Left ventricle myocardium inferior (tissue), 1 donor: ENCODE measurements at regions not wholly inside any gene's neighbourhood (a gene's known extent, or its start where the extent isn't known, plus 50 kb on each side); places are given as distances from the start of the nearest gene placed in this dataset.

Experiments used
- DNase-seq: peaks from one replicate; pipeline ENCODE4 v3.0.0-alpha.2; 2020
- H3K27ac ChIP-seq: fragments of 200-600 bp; replicated peaks from 2 replicates; pipeline ENCODE4 v1.8.0; 2021
- H3K27me3 ChIP-seq: fragments of 200-600 bp; 2 replicates; pipeline ENCODE4 v1.8.0; 2021; ENCODE audit warnings: low read depth
- H3K36me3 ChIP-seq: fragments of 200-600 bp; 2 replicates; pipeline ENCODE4 v1.8.0; 2021
- H3K4me1 ChIP-seq: fragments of 200-600 bp; 2 replicates; pipeline ENCODE4 v1.8.0; 2021
- H3K4me3 ChIP-seq: fragments of 200-600 bp; 2 replicates; pipeline ENCODE4 v1.8.0; 2021; ENCODE audit warnings: mild to moderate bottlenecking, moderate library complexity
- H3K9me3 ChIP-seq: fragments of 200-600 bp; replicated peaks from 2 replicates; pipeline ENCODE4 v1.8.0; 2021
- intact Hi-C: fragments of 100-400 bp; cut with micrococcal nuclease; formaldehyde crosslinking; loops from one replicate; pipeline ENCODE4 v1.11.0; 2022
- TF ChIP-seq, protein P1 (sequence below): fragments of 200-600 bp; IDR thresholded peaks from 2 replicates; pipeline ENCODE4 v1.8.0; 2021; ENCODE audit warnings: antibody characterized with exemption, mild to moderate bottlenecking, borderline replicate concordance
- donor health status: DM: no; HTN: yes; CAD: no; lungs with severe emphysema.

DNA sequence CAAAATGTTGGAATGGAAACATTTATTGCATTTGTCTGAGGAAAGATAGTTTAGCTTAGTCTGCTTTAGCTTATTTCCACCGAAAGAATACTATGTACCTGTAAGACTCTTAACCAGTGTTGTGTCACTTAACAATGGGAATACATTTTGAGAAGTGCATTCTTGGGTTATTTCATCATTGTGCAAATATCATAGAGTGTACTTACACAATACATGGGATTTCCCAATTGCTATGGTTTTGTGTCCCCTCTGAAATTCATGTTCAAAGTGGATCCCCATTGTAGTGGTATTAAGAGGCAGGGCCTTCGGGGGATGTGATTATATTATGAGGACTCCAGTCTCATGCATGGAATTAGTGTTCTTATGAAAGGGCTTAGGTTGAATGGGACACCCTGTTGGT lies 249.4 kb upstream of the UBE2E3 start:
- H3K27ac ChIP-seq = no peak overlapping the region
- H3K27me3 ChIP-seq = no peaks in the 10 kb centered on the region

DNA sequence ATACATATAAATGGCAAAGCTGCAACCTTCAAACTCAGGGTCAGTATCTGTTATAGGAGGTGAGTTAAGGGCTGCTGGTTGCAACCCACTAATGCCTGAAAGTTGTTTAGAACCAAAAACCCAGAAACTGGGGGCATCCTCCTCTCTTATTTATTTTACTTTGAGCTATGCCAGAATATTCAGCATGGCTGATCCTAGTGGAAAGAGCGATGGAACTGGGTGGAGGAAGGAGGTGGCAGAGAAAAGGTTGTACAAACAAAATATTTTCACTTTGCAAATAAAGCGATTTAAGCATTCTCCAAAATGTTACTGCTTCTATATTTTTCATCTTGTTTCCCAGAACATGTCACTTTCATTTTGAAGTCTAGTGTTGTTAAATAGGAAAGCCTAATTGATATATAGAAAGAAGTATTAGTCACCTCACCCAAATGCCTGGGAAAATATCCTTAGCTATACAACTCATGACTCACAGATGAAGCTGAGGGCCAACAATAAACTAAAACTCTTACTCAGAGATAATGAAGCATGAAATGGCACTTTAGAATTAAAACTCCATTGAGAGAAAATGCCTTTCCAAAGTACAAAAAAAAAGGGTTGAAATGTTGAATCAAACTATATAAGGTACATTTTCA lies 251.4 kb upstream of the UBE2E3 start:
- Histone ChIP-seq H3K36me3 (no peaks in the 10 kb centered on the region), H3K27me3 (no peaks in the 10 kb centered on the region), H3K4me3 (no peak overlapping the region), H3K27ac (no peak overlapping the region), H3K9me3 (no peaks in the 10 kb centered on the region), H3K4me1 (no peaks in the 10 kb centered on the region)
- no peak for DNase-seq
- intact Hi-C loops = no loop called here
- TF ChIP-seq, protein P1, sequence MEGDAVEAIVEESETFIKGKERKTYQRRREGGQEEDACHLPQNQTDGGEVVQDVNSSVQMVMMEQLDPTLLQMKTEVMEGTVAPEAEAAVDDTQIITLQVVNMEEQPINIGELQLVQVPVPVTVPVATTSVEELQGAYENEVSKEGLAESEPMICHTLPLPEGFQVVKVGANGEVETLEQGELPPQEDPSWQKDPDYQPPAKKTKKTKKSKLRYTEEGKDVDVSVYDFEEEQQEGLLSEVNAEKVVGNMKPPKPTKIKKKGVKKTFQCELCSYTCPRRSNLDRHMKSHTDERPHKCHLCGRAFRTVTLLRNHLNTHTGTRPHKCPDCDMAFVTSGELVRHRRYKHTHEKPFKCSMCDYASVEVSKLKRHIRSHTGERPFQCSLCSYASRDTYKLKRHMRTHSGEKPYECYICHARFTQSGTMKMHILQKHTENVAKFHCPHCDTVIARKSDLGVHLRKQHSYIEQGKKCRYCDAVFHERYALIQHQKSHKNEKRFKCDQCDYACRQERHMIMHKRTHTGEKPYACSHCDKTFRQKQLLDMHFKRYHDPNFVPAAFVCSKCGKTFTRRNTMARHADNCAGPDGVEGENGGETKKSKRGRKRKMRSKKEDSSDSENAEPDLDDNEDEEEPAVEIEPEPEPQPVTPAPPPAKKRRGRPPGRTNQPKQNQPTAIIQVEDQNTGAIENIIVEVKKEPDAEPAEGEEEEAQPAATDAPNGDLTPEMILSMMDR = no peak

More for the DNA sequence above, 249.4 kb upstream of the UBE2E3 start:
- TF ChIP-seq, protein P1 = no peak
- Histone ChIP-seq H3K36me3 (no peaks in the 10 kb centered on the region), H3K9me3 (no peaks in the 10 kb centered on the region), H3K4me1 (no peaks in the 10 kb centered on the region), H3K4me3 (no peak overlapping the region)
- intact Hi-C loops = no loop called here
- no peak for DNase-seq

GRCh38 chr2:180723712-180724111 lies 256.7 kb upstream of the UBE2E3 start:
- no peaks in the 10 kb centered on the region for H3K27me3 ChIP-seq
- intact Hi-C loops = no loop called here
- no peak overlapping the region for H3K4me3 ChIP-seq
- no peaks in the 10 kb centered on the region for H3K36me3 ChIP-seq
- TF ChIP-seq, protein P1 = no peak
- H3K27ac ChIP-seq = no peak overlapping the region
- no peaks in the 10 kb centered on the region for H3K9me3 ChIP-seq
- no peaks in the 10 kb centered on the region for H3K4me1 ChIP-seq
- no peak for DNase-seq

- Histone ChIP-seq H3K4me1 (no peaks in the 10 kb centered on the region), H3K27ac (no peak overlapping the region), H3K27me3 (peaks cover 1% of the 10 kb centered on the region), H3K36me3 (no peaks in the 10 kb centered on the region), H3K9me3 (no peaks in the 10 kb centered on the region), H3K4me3 (no peak overlapping the region)
- DNase-seq = no peak
- TF ChIP-seq, protein P1 = no peak
- intact Hi-C loops = no loop called here
These were observed 257.7 kb upstream of the UBE2E3 start for GRCh38 chr2:180722551-180723239.

DNA sequence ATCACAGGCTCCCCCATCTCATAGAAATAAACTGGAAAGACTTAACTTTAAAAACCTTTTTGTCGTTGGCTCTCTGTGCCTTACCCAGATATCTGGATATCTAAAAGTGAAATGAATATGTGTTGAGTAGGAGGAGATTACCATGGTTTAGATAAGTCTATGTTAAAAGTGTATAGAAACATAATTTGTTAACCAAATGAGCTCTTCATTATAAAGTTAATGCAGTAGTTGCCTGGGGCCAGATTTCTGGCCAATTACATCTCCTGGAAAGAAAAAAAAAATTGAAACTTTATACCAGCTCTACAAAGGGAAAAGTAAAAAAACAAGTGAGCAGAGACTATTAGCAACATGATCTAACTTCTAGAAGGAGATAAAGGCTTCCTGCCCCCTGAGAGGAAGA lies 259.6 kb upstream of the UBE2E3 start:
- Histone ChIP-seq H3K9me3 (no peaks in the 10 kb centered on the region), H3K27me3 (peaks cover 3% of the 10 kb centered on the region), H3K27ac (no peak overlapping the region), H3K4me1 (no peaks in the 10 kb centered on the region), H3K36me3 (no peaks in the 10 kb centered on the region), H3K4me3 (no peak overlapping the region)
- TF ChIP-seq, protein P1 = no peak
- intact Hi-C loops = no loop called here
- DNase-seq = no peak
